SU-DHL-6 (cell line): ENCODE measurements at regions not wholly inside any gene's neighbourhood (a gene's known extent, or its start where the extent isn't known, plus 50 kb on each side); places are given as distances from the start of the nearest gene placed in this dataset.

Experiments used
- CTCF ChIP-seq: fragments of 200-600 bp; sonication (generic); IDR thresholded peaks from one replicate; pipeline ENCODE4 v1.5.1; 2017; ENCODE audit warnings: antibody characterized with exemption, mild to moderate bottlenecking, low read length, moderate library complexity; ENCODE audit not compliant: insufficient read depth, poor library complexity, severe bottlenecking
- EZH2phosphoT487 ChIP-seq: fragments of 200-600 bp; sonication (generic), shearing (Covaris generic); conservative IDR thresholded peaks from 2 replicates; pipeline ENCODE4 v1.6.1; 2018; ENCODE audit warnings: mild to moderate bottlenecking, antibody characterized with exemption, low read length, moderate library complexity, mixed read lengths

GRCh38 chr1:29861922-29862321 is 625.6 kb downstream of the PTPRU start:
- no peak for TF ChIP-seq CTCF
- TF ChIP-seq EZH2phosphoT487, result no peak
